ENCODE measurements at regions not wholly inside any gene's neighbourhood (a gene's known extent, or its start where the extent isn't known, plus 50 kb on each side); places are given as distances from the start of the nearest gene placed in this dataset.

- TF ChIP-seq, protein P1, sequence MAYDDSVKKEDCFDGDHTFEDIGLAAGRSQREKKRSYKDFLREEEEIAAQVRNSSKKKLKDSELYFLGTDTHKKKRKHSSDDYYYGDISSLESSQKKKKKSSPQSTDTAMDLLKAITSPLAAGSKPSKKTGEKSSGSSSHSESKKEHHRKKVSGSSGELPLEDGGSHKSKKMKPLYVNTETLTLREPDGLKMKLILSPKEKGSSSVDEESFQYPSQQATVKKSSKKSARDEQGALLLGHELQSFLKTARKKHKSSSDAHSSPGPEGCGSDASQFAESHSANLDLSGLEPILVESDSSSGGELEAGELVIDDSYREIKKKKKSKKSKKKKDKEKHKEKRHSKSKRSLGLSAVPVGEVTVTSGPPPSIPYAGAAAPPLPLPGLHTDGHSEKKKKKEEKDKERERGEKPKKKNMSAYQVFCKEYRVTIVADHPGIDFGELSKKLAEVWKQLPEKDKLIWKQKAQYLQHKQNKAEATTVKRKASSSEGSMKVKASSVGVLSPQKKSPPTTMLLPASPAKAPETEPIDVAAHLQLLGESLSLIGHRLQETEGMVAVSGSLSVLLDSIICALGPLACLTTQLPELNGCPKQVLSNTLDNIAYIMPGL (CRISPR knock-in tag; IDR thresholded peaks at IDR 0.05; ENCODE audit: borderline replicate concordance), result no peak
- TF ChIP-seq FOXS1 (CRISPR knock-in tag; IDR thresholded peaks at IDR 0.05) (no peak), ZFP36 (IDR thresholded peaks at IDR 0.05; ENCODE audit: borderline replicate concordance, partially characterized antibody) (no peak)
These were observed 109.2 kb upstream of the SHB start (continued) for GRCh38 chr9:38178237-38178636.

DNA sequence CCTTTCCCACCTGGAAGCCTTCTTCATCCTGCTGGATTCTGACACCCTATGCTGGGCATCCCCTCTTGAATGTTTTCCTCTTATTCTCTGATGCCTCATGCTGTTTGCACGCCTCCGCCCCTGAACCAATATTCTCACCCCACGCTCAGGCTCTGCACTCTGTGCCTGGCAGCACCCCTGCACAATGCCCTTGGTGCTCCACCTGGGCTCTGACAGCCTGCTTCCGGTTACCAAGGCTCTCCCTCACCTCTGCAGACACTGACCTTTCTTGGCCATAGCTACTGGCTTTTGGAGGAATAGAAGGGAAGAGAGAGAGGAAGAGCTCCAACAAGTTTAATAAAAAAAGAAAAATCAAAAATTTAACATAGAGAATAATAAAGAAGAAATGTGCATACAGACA is 108.7 kb upstream of the SHB start:
- Histone ChIP-seq H3K9me3 (peaks cover 4% of the 10 kb centered on the region), H3K4me2 (no peak overlapping the region), H3K27ac (no peak overlapping the region), H3K4me1 (no peaks in the 10 kb centered on the region), H3K4me3 (no peak overlapping the region)
- TF ChIP-seq RCOR1 (IDR thresholded peaks at IDR 0.05; ENCODE audit: low read depth, low read length) (no peak), HEYL (CRISPR knock-in tag; IDR thresholded peaks at IDR 0.05) (no peak), NFE2L2 (conservative IDR thresholded peaks at IDR 0.05; ENCODE audit: low read length) (no peak), HDAC2 (IDR thresholded peaks at IDR 0.05) (no peak), ZNF302 (CRISPR knock-in tag; IDR thresholded peaks at IDR 0.05) (no peak), POLR2A (IDR thresholded peaks at IDR 0.05; ENCODE audit: low read length) (no peak; the same call in 1 of the 2 replicates)
- ATAC-seq, result no peak
- POLR2A ChIA-PET, result interaction anchor here (0.5 kb wide), 1 partner anchor 400 kb away, joined by 3 read pairs; no protein-coding TSS in a partner anchor
- CTCF ChIA-PET, result interaction anchor here (1.2 kb wide), 1 partner anchor 34 kb away, joined by 3 read pairs; no protein-coding TSS in a partner anchor
- WGBS (ENCODE audit: missing lambda C conversion rate), result 83% methylated on average over 4 of the region's 4 CpGs
- FAIRE-seq, result no peak
- DNase-seq (ENCODE audit: low read depth in 1 of 2, low spot score in 1 of 2), result no peak

DNA sequence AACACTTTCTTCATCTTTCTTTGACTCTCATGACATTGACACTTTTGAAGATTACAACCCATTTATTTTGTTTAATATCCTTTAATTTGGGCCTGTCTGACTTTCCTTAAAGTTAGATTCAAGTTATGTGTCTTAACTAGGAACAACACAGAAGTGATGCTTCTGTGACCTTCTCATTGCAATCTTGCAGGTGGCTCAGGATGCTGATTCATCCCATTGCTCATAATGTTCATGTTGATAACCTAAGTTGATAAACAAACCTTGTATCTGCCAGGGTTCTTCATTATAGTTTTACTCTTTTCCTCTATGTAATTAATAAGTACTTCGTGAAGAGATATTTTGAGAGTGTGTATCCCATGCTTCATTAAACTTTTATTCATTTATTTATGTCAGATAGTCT is 107.2 kb upstream of the SHB start:
- CTCF ChIA-PET, result interaction anchor here (1.2 to 2.3 kb wide), 2 partner anchors 15 to 153 kb away, joined by 3 to 9 read pairs; no protein-coding TSS in a partner anchor
- ATAC-seq, result no peak
- peak; percentile 92 for FAIRE-seq
- peak in 1 of 2 experiments; percentile 27 for DNase-seq (ENCODE audit: low read depth in 1 of 2, low spot score in 1 of 2)
- TF ChIP-seq TFCP2L1 (CRISPR knock-in tag; IDR thresholded peaks at IDR 0.05) (no peak), HDAC2 (IDR thresholded peaks at IDR 0.05) (no peak), EHMT2 (IDR thresholded peaks at IDR 0.05; ENCODE audit: low read depth) (no peak), USF2 (IDR thresholded peaks at IDR 0.05) (no peak), HOXB13 (CRISPR knock-in tag; IDR thresholded peaks at IDR 0.05; ENCODE audit: low read depth) (no peak), HOXA7 (CRISPR knock-in tag; IDR thresholded peaks at IDR 0.05) (no peak)
- peaks cover 17% of the 10 kb centered on the region for H3K9me3 ChIP-seq
- H3K27ac ChIP-seq, result no peak overlapping the region
- H3K4me2 ChIP-seq, result no peak overlapping the region
- POLR2A ChIA-PET, result no interaction called here
- 0 out of 3 replicates have a peak, but pooled peaks cover 4% of the 10 kb centered on the region for H3K4me1 ChIP-seq
- no peak overlapping the region for H3K4me3 ChIP-seq
- WGBS (ENCODE audit: missing lambda C conversion rate), result 70% methylated on average over 1 of the region's 1 CpG

- no peak for DNase-seq (ENCODE audit: low read depth in 1 of 2, low spot score in 1 of 2)
- ATAC-seq, result no peak
- H3K27ac ChIP-seq, result no peak overlapping the region
- H3K4me2 ChIP-seq, result no peak overlapping the region
- H3K4me1 ChIP-seq, result 0 out of 3 replicates have a peak, but pooled peaks cover 4% of the 10 kb centered on the region
- peaks cover 21% of the 10 kb centered on the region for H3K9me3 ChIP-seq
- FAIRE-seq, result no peak
- 93% methylated on average over 3 of the region's 3 CpGs for WGBS (ENCODE audit: missing lambda C conversion rate)
- ChIA-PET CTCF (interaction anchor here (1.2 to 2.3 kb wide), 2 partner anchors 14 to 154 kb away, joined by 3 to 9 read pairs; no protein-coding TSS in a partner anchor), POLR2A (no interaction called here)
- no peak for TF ChIP-seq GATA3 (IDR thresholded peaks at IDR 0.05; ENCODE audit: borderline replicate concordance)
- TF ChIP-seq RCOR1 (IDR thresholded peaks at IDR 0.05; ENCODE audit: low read depth, low read length), result no peak
- peak; percentile 89 for TF ChIP-seq ZC3H11A (IDR thresholded peaks at IDR 0.05)
- H3K4me3 ChIP-seq, result no peak overlapping the region
These were observed 106.4 kb upstream of the SHB start for GRCh38 chr9:38175423-38175822.

- no peak for ATAC-seq
- peaks cover 39% of the 10 kb centered on the region for H3K9me3 ChIP-seq
- 75% methylated on average over 4 of the region's 4 CpGs for WGBS (ENCODE audit: missing lambda C conversion rate)
- CTCF ChIA-PET, result interaction anchor here (0.9 to 5.0 kb wide), 3 partner anchors 12 to 91 kb away, joined by 3 to 30 read pairs (median 4); no protein-coding TSS in a partner anchor
- no peak overlapping the region for H3K4me3 ChIP-seq
- H3K4me2 ChIP-seq, result no peak overlapping the region
- POLR2A ChIA-PET, result no interaction called here
- peak overlapping the region; percentile 26 to 85; a peak in 5 of 6 replicates for H3K27ac ChIP-seq
- no peak for FAIRE-seq
- 0 out of 3 replicates have a peak, but pooled peaks cover 4% of the 10 kb centered on the region for H3K4me1 ChIP-seq
- no peak for DNase-seq (ENCODE audit: low read depth in 1 of 2, low spot score in 1 of 2)
- TF ChIP-seq MYC (IDR thresholded peaks at IDR 0.05; ENCODE audit: borderline replicate concordance, low read length) (no peak), FOXS1 (CRISPR knock-in tag; IDR thresholded peaks at IDR 0.05) (no peak), ZFP36 (IDR thresholded peaks at IDR 0.05; ENCODE audit: borderline replicate concordance, partially characterized antibody) (no peak), RARB (CRISPR knock-in tag; IDR thresholded peaks at IDR 0.05) (no peak), TFCP2L1 (CRISPR knock-in tag; IDR thresholded peaks at IDR 0.05) (no peak), HOXA7 (CRISPR knock-in tag; IDR thresholded peaks at IDR 0.05) (no peak), RAD21 (conservative IDR thresholded peaks at IDR 0.05 in 1 of 2, IDR thresholded peaks at IDR 0.05 in 1 of 2) (no peak), ZNF302 (CRISPR knock-in tag; IDR thresholded peaks at IDR 0.05) (no peak)
- TF ChIP-seq, protein P2, sequence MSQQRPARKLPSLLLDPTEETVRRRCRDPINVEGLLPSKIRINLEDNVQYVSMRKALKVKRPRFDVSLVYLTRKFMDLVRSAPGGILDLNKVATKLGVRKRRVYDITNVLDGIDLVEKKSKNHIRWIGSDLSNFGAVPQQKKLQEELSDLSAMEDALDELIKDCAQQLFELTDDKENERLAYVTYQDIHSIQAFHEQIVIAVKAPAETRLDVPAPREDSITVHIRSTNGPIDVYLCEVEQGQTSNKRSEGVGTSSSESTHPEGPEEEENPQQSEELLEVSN (IDR thresholded peaks at IDR 0.05; ENCODE audit: borderline replicate concordance, low read depth), result no peak
- TF ChIP-seq, protein P3, sequence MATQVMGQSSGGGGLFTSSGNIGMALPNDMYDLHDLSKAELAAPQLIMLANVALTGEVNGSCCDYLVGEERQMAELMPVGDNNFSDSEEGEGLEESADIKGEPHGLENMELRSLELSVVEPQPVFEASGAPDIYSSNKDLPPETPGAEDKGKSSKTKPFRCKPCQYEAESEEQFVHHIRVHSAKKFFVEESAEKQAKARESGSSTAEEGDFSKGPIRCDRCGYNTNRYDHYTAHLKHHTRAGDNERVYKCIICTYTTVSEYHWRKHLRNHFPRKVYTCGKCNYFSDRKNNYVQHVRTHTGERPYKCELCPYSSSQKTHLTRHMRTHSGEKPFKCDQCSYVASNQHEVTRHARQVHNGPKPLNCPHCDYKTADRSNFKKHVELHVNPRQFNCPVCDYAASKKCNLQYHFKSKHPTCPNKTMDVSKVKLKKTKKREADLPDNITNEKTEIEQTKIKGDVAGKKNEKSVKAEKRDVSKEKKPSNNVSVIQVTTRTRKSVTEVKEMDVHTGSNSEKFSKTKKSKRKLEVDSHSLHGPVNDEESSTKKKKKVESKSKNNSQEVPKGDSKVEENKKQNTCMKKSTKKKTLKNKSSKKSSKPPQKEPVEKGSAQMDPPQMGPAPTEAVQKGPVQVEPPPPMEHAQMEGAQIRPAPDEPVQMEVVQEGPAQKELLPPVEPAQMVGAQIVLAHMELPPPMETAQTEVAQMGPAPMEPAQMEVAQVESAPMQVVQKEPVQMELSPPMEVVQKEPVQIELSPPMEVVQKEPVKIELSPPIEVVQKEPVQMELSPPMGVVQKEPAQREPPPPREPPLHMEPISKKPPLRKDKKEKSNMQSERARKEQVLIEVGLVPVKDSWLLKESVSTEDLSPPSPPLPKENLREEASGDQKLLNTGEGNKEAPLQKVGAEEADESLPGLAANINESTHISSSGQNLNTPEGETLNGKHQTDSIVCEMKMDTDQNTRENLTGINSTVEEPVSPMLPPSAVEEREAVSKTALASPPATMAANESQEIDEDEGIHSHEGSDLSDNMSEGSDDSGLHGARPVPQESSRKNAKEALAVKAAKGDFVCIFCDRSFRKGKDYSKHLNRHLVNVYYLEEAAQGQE (IDR thresholded peaks at IDR 0.05), result no peak
These were observed 103.6 kb upstream of the SHB start for GRCh38 chr9:38172586-38172985.

Data from A549 (cell line).